H1 (cell line): ENCODE measurements at regions not wholly inside any gene's neighbourhood (a gene's known extent, or its start where the extent isn't known, plus 50 kb on each side); places are given as distances from the start of the nearest gene placed in this dataset.

Source experiments
- CTCF ChIA-PET: fragments of 300-600 bp; sonication (Branson Sonifier 250); formaldehyde crosslinking; loops from one replicate; lab custom pipeline; 2021; ENCODE audit not compliant: partially characterized antibody; lab: Charles Lee
- POLR2A ChIA-PET: fragments of 300-600 bp; sonication (Branson Sonifier 250); formaldehyde crosslinking; loops from one replicate; lab custom pipeline; 2021; ENCODE audit warnings: inconsistent platforms; ENCODE audit not compliant: partially characterized antibody; lab: Charles Lee
- DNase-seq, 2 experiments: peaks; one replicate each; pipeline versions ENCODE4 v3.0.0 to v3.0.0-alpha.2; 2010 to 2022; ENCODE audit warnings: low spot score in 2 of 2, low read depth in 1 of 2, mixed read lengths in 1 of 2
- FAIRE-seq: peaks from 2 replicates; lab custom pipeline; 2011; peaks lifted over from hg19 to GRCh38; lab: Jason Lieb, UNC
- H2AFZ ChIP-seq: 2 replicates; pipeline ENCODE4 v1.8.1; 2012; ENCODE audit warnings: low read length, inconsistent platforms
- H2AK5ac ChIP-seq: 2 replicates; pipeline ENCODE4 v1.6.1; 2013; ENCODE audit warnings: low read depth, low read length
- H2BK120ac ChIP-seq: replicated peaks from 2 replicates; pipeline ENCODE3; 2013; ENCODE audit warnings: low read depth, low read length, inconsistent platforms
- H2BK12ac ChIP-seq: 2 replicates; pipeline ENCODE4 v1.6.1; 2013; ENCODE audit warnings: low read depth, low read length
- H2BK15ac ChIP-seq: 2 replicates; pipeline ENCODE4 v1.6.1; 2013; ENCODE audit warnings: low read length
- H2BK20ac ChIP-seq: 2 replicates; pipeline ENCODE4 v1.6.1; 2013; ENCODE audit warnings: low read length
- H2BK5ac ChIP-seq: 2 replicates; pipeline ENCODE4 v1.6.1; 2013; ENCODE audit warnings: low read depth, low read length
- H3K14ac ChIP-seq: 2 replicates; pipeline ENCODE4 v1.6.1; 2013; ENCODE audit warnings: inconsistent platforms; ENCODE audit not compliant: insufficient read length
- H3K18ac ChIP-seq: 2 replicates; pipeline ENCODE4 v1.6.1; 2013; ENCODE audit warnings: low read length; ENCODE audit errors: extremely low read depth
- H3K23ac ChIP-seq: 2 replicates; pipeline ENCODE4 v1.6.1; 2013; ENCODE audit warnings: inconsistent platforms; ENCODE audit not compliant: insufficient read length
- H3K23me2 ChIP-seq: 2 replicates; pipeline ENCODE4 v1.6.1; 2013; ENCODE audit warnings: low read depth, low read length
- H3K27ac ChIP-seq: 2 replicates; pipeline ENCODE4 v1.6.1; 2011; ENCODE audit warnings: low read depth, low read length, inconsistent platforms
- H3K27me3 ChIP-seq, 4 experiments: replicated peaks in 1 of 4; 1 replicate in 1 of 4; 2 replicates in 3 of 4; pipeline versions ENCODE4 v1.6.1 to v1.8.1; 2011 to 2013; ENCODE audit warnings: low read length in 3 of 4, mild to moderate bottlenecking in 3 of 4, inconsistent platforms in 2 of 4, mixed read lengths in 2 of 4, moderate library complexity in 1 of 4; ENCODE audit not compliant: control insufficient read depth in 3 of 4, insufficient read depth in 3 of 4; ENCODE audit errors: extremely low read depth in 1 of 4
- H3K36me3 ChIP-seq, 4 experiments: 2 replicates each; pipeline versions ENCODE4 v1.6.1 to v1.8.1; 2011 to 2013; ENCODE audit warnings: mild to moderate bottlenecking in 4 of 4, low read length in 3 of 4, moderate library complexity in 2 of 4, control low read depth in 1 of 4, inconsistent platforms in 1 of 4; ENCODE audit not compliant: insufficient read depth in 4 of 4, control insufficient read depth in 2 of 4
- H3K4ac ChIP-seq: replicated peaks from 2 replicates; pipeline ENCODE3; 2013; ENCODE audit warnings: low read length, low read depth, mixed read lengths, inconsistent platforms; ENCODE audit not compliant: insufficient read length
- H3K4me1 ChIP-seq, 4 experiments: replicated peaks in 1 of 4; 1 replicate in 1 of 4; 2 replicates in 3 of 4; pipeline versions ENCODE4 v1.6.1 to v1.8.1; 2011 to 2013; ENCODE audit warnings: low read length in 3 of 4, inconsistent platforms in 2 of 4, mixed read lengths in 1 of 4; ENCODE audit not compliant: insufficient read depth in 4 of 4, control insufficient read depth in 3 of 4
- H3K4me2 ChIP-seq, 2 experiments: 2 replicates each; pipeline versions ENCODE4 v1.6.1 to v1.8.1; 2011 to 2013; ENCODE audit warnings: low read depth in 2 of 2, low read length in 2 of 2, control low read depth in 1 of 2, inconsistent platforms in 1 of 2, mild to moderate bottlenecking in 1 of 2; ENCODE audit not compliant: insufficient read depth in 1 of 2
- H3K4me3 ChIP-seq, 4 experiments: fragments of 200-600, 300-600 bp in 1 of 4; sonication (generic), shearing (Covaris generic), sonication (Bioruptor Twin) in 1 of 4; 2 replicates each; pipeline versions ENCODE4 v1.5.1 to v1.8.1; 2011 to 2016; ENCODE audit warnings: low read length in 4 of 4, low read depth in 3 of 4, control low read depth in 2 of 4, inconsistent platforms in 2 of 4, mild to moderate bottlenecking in 2 of 4, mixed read lengths in 1 of 4, moderate library complexity in 1 of 4; ENCODE audit not compliant: insufficient read depth in 2 of 4; ENCODE audit errors: extremely low read depth in 1 of 4
- H3K56ac ChIP-seq: replicated peaks from 2 replicates; pipeline ENCODE3; 2013; ENCODE audit warnings: low read depth, mild to moderate bottlenecking, mixed read lengths, low read length, inconsistent platforms; ENCODE audit not compliant: insufficient read length
- H3K79me1 ChIP-seq: 2 replicates; pipeline ENCODE4 v1.6.1; 2013; ENCODE audit warnings: low read depth, low read length, control low read depth
- H3K79me2 ChIP-seq, 2 experiments: 2 replicates each; pipeline versions ENCODE4 v1.6.1 to v1.8.1; 2012 to 2013; ENCODE audit warnings: low read length in 2 of 2, mild to moderate bottlenecking in 2 of 2, inconsistent platforms in 1 of 2; ENCODE audit not compliant: insufficient read depth in 2 of 2, control insufficient read depth in 1 of 2
- H3K9ac ChIP-seq, 4 experiments: replicated peaks in 1 of 4; 1 replicate in 1 of 4; 2 replicates in 3 of 4; pipeline versions ENCODE4 v1.6.1 to v1.8.1; 2011 to 2013; ENCODE audit warnings: low read depth in 3 of 4, low read length in 3 of 4, control low read depth in 2 of 4, mild to moderate bottlenecking in 2 of 4, moderate library complexity in 2 of 4, inconsistent platforms in 1 of 4; ENCODE audit errors: extremely low read depth in 1 of 4
- H3K9me3 ChIP-seq, 2 experiments: 2 replicates each; pipeline versions ENCODE4 v1.6.1 to v1.8.1; 2012 to 2013; ENCODE audit warnings: mild to moderate bottlenecking in 2 of 2, moderate library complexity in 2 of 2, control low read depth in 1 of 2, inconsistent platforms in 1 of 2, low read depth in 1 of 2, low read length in 1 of 2, mixed read lengths in 1 of 2; ENCODE audit not compliant: insufficient read depth in 2 of 2
- H4K20me1 ChIP-seq, 2 experiments: replicated peaks in 1 of 2; 2 replicates each; pipeline versions ENCODE3 to v1.8.1; 2011 to 2013; ENCODE audit warnings: inconsistent platforms in 2 of 2, low read length in 2 of 2, mild to moderate bottlenecking in 1 of 2; ENCODE audit not compliant: insufficient read depth in 2 of 2, control insufficient read depth in 1 of 2
- H4K5ac ChIP-seq: 2 replicates; pipeline ENCODE4 v1.6.1; 2013; ENCODE audit warnings: low read length, low read depth, mixed read lengths, inconsistent platforms; ENCODE audit not compliant: insufficient read length
- H4K8ac ChIP-seq: 2 replicates; pipeline ENCODE4 v1.8.0; 2013; ENCODE audit warnings: mild to moderate bottlenecking, moderate library complexity, low read length, inconsistent platforms; ENCODE audit not compliant: insufficient read depth; ENCODE audit errors: extremely low read depth
- H4K91ac ChIP-seq: replicated peaks from 2 replicates; pipeline ENCODE3; 2013; ENCODE audit warnings: low read length, mixed read lengths, inconsistent platforms; ENCODE audit not compliant: insufficient read length
- FOSL1 ChIP-seq: IDR thresholded peaks from 2 replicates; pipeline ENCODE4 v1.6.1; 2011; ENCODE audit warnings: mild to moderate bottlenecking, low read depth, low read length, moderate library complexity; ENCODE audit not compliant: insufficient read depth
- JUND ChIP-seq: IDR thresholded peaks from 2 replicates; pipeline ENCODE4 v1.6.1; 2011; ENCODE audit warnings: mild to moderate bottlenecking, improper control_type of control experiment, low read length
- RAD21 ChIP-seq, 2 experiments: IDR thresholded peaks in 1 of 2; conservative IDR thresholded peaks in 1 of 2; 2 replicates each; pipeline ENCODE4 v1.6.1; 2011; ENCODE audit warnings: low read depth in 2 of 2, low read length in 2 of 2, improper control_type of control experiment in 1 of 2, inconsistent platforms in 1 of 2, mild to moderate bottlenecking in 1 of 2, moderate library complexity in 1 of 2
- WGBS, 2 experiments: shearing (Covaris generic) in 1 of 2; methylation state at CpG; one replicate each; pipeline versions ENCODE4 v1.1.6 to v1.1.7; 2013 to 2015; ENCODE audit warnings: low lambda C conversion rate in 2 of 2, mixed read lengths in 2 of 2, inconsistent platforms in 1 of 2, low coverage in 1 of 2, missing lambda C conversion rate in 1 of 2; ENCODE audit not compliant: insufficient replicate concordance in 2 of 2, insufficient coverage in 1 of 2, insufficient read length in 1 of 2; ENCODE audit errors: extremely low coverage in 1 of 2, missing lambda C conversion rate in 1 of 2; 5-methylcytosine and 5-hydroxymethylcytosine counted together
- TF ChIP-seq, protein P1 (sequence below), 3 experiments: IDR thresholded peaks; 1 replicate in 2 of 3; 2 replicates in 1 of 3; pipeline versions ENCODE4 v1.5.1 to v1.6.1; 2011; ENCODE audit warnings: low read length in 3 of 3, mild to moderate bottlenecking in 3 of 3, inconsistent platforms in 2 of 3, low read depth in 1 of 3, moderate library complexity in 1 of 3; ENCODE audit not compliant: insufficient read depth in 1 of 3; ENCODE audit errors: control extremely low read depth in 1 of 3

DNA sequence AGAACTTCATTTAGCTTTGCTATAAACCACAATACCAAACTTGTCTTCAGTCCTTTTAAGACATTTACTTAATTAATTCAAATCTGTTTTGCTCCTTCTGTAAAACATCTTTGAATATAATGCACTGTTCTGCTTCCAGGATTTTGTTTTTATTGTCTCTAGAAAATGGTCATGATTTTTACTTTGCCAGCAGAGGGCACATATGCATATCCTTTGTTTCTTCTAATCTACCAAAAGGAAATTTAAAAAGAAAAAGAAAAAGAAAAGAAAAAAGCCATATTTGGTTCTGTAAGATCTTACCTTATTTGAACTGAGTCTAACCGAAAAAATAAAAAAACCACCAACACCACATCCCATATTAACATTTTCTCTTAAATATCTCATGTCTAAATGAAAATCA, 101.9 kb upstream of the CCSER1 start:
- no peak overlapping the region for H3K4me2 ChIP-seq
- ChIA-PET POLR2A (no interaction called here), CTCF (interaction anchor here (0.5 to 1.5 kb wide), 3 partner anchors 17 to 861 kb away, joined by 3 read pairs; no protein-coding TSS in a partner anchor)
- no peaks in the 10 kb centered on the region; the same call in 1 of the 2 replicates for H3K23me2 ChIP-seq
- WGBS, 2 experiments, result 75% methylated on average over 1 of the region's 1 CpG; no CpG with 5 or more reads in 1 of the 2 experiments
- no peak overlapping the region for H4K8ac ChIP-seq
- no peak for DNase-seq
- no peaks in the 10 kb centered on the region for H3K27me3 ChIP-seq
- H3K4ac ChIP-seq, result no peak overlapping the region
- TF ChIP-seq JUND, result no peak
- peak in 1 of 2 experiments; percentile 27; a peak in 3 of 4 replicates for TF ChIP-seq RAD21 (IDR thresholded peaks at IDR 0.05 in 1 of 2, conservative IDR thresholded peaks at IDR 0.05 in 1 of 2; ENCODE audit: low read depth in 2 of 2, low read length in 2 of 2)
- TF ChIP-seq FOSL1, result no peak
- TF ChIP-seq, protein P1, sequence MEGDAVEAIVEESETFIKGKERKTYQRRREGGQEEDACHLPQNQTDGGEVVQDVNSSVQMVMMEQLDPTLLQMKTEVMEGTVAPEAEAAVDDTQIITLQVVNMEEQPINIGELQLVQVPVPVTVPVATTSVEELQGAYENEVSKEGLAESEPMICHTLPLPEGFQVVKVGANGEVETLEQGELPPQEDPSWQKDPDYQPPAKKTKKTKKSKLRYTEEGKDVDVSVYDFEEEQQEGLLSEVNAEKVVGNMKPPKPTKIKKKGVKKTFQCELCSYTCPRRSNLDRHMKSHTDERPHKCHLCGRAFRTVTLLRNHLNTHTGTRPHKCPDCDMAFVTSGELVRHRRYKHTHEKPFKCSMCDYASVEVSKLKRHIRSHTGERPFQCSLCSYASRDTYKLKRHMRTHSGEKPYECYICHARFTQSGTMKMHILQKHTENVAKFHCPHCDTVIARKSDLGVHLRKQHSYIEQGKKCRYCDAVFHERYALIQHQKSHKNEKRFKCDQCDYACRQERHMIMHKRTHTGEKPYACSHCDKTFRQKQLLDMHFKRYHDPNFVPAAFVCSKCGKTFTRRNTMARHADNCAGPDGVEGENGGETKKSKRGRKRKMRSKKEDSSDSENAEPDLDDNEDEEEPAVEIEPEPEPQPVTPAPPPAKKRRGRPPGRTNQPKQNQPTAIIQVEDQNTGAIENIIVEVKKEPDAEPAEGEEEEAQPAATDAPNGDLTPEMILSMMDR (IDR thresholded peaks at IDR 0.05; ENCODE audit: control extremely low read depth in 1 of 3, insufficient read depth in 1 of 3, low read depth in 1 of 3, low read length in 3 of 3), result peak in 1 of 3 experiments; percentile 10; a peak in 1 of 4 replicates
- H2AK5ac ChIP-seq, result no peak overlapping the region
- H3K14ac ChIP-seq, result no peak overlapping the region
- no peak overlapping the region for H3K56ac ChIP-seq
- H4K5ac ChIP-seq, result no peak overlapping the region
- H2AFZ ChIP-seq, result no peak overlapping the region
- no peak overlapping the region for H3K4me3 ChIP-seq
- no peak overlapping the region for H2BK20ac ChIP-seq
- H3K36me3 ChIP-seq, result no peaks in the 10 kb centered on the region
- H4K20me1 ChIP-seq, result no peaks in the 10 kb centered on the region
- H3K27ac ChIP-seq, result no peak overlapping the region
- no peak overlapping the region for H3K9ac ChIP-seq
- H3K4me1 ChIP-seq, result no peaks in the 10 kb centered on the region
- H4K91ac ChIP-seq, result no peak overlapping the region
- H3K23ac ChIP-seq, result no peak overlapping the region
- no peak overlapping the region for H2BK120ac ChIP-seq
- no peaks in the 10 kb centered on the region for H3K79me2 ChIP-seq
- no peak overlapping the region for H3K18ac ChIP-seq
- H3K79me1 ChIP-seq, result no peaks in the 10 kb centered on the region
- H3K9me3 ChIP-seq, result no peaks in the 10 kb centered on the region
- no peak for FAIRE-seq
- no peak overlapping the region for H2BK12ac ChIP-seq
- H2BK15ac ChIP-seq, result no peak overlapping the region
- no peak overlapping the region for H2BK5ac ChIP-seq
